ENCODE measurements at regions not wholly inside any gene's neighbourhood (a gene's known extent, or its start where the extent isn't known, plus 50 kb on each side); places are given as distances from the start of the nearest gene placed in this dataset.

- POLR2A ChIA-PET = no interaction called here
- intact Hi-C loops (cut with micrococcal nuclease) = no loop called here
These were observed 1018.4 kb downstream of the TMEM182 start for GRCh38 chr2:103780088-103780702.

More at GRCh38 chr2:103780088-103780702, 1018.4 kb downstream of the TMEM182 start:
- no peak for ATAC-seq
- BruUV-seq (replicated peaks) = no TSS peak
- H3K4me3 ChIP-seq (replicated peaks in 1 of 2; ENCODE audit: low read depth in 1 of 2, low read length in 2 of 2) = no peak overlapping the region
- H3K36me3 ChIP-seq (ENCODE audit: control insufficient read depth in 1 of 2, insufficient read depth in 2 of 2, low read length in 2 of 2) = no peaks in the 10 kb centered on the region
- H2AFZ ChIP-seq (ENCODE audit: low read depth, low read length, poor library complexity, severe bottlenecking) = no peak overlapping the region
- ChIA-PET RAD21 (ENCODE audit: low non-redundant PET in 1 of 2, low total read pairs in 2 of 2, uncharacterized antibody in 2 of 2, unreplicated experiment in 2 of 2) (no interaction called here), CTCF (no interaction called here)
- H4K20me1 ChIP-seq (ENCODE audit: insufficient read depth) = no peaks in the 10 kb centered on the region
- H3K9ac ChIP-seq (ENCODE audit: low read length) = no peak overlapping the region
- H3K27ac ChIP-seq (ENCODE audit: low read depth, low read length) = no peak overlapping the region
- no peaks in the 10 kb centered on the region for H3K4me1 ChIP-seq (ENCODE audit: control insufficient read depth in 1 of 2, insufficient read depth in 2 of 2, low read length in 2 of 2)
- TF ChIP-seq ZFX (IDR thresholded peaks at IDR 0.05) (no peak), ZNF274 (IDR thresholded peaks at IDR 0.05; ENCODE audit: low read depth, low read length) (no peak), MAX (IDR thresholded peaks at IDR 0.05) (no peak), TCF7L2 (IDR thresholded peaks at IDR 0.05; ENCODE audit: borderline replicate concordance, extremely low read depth, insufficient read depth, insufficient read length) (no peak), SIN3A (IDR thresholded peaks at IDR 0.05; ENCODE audit: low read depth) (no peak), CBX3 (IDR thresholded peaks at IDR 0.05; ENCODE audit: low read depth) (no peak), ELF1 (IDR thresholded peaks at IDR 0.05; ENCODE audit: borderline replicate concordance, low read depth) (no peak), POLR2AphosphoS5 (IDR thresholded peaks at IDR 0.05; ENCODE audit: low read depth, low read length) (no peak), FOSL1 (IDR thresholded peaks at IDR 0.05; ENCODE audit: low read depth) (no peak), EZH2 (IDR thresholded peaks at IDR 0.05) (no peak), EZH2phosphoT487 (IDR thresholded peaks at IDR 0.05; ENCODE audit: borderline replicate concordance) (no peak), CTCF (IDR thresholded peaks at IDR 0.05 in 2 of 3, conservative IDR thresholded peaks at IDR 0.05 in 1 of 3; ENCODE audit: borderline replicate concordance in 1 of 3, insufficient read depth in 1 of 3, low read depth in 2 of 3, low read length in 2 of 3) (no peak), REST (IDR thresholded peaks at IDR 0.05; ENCODE audit: low read depth) (no peak), SRF (IDR thresholded peaks at IDR 0.05; ENCODE audit: low read depth) (no peak), ZBTB33 (IDR thresholded peaks at IDR 0.05; ENCODE audit: extremely low read depth, insufficient replicate concordance, low read length) (no peak)
- H3K9me3 ChIP-seq (ENCODE audit: control insufficient read depth in 1 of 2, insufficient read depth in 1 of 2, low read depth in 1 of 2, low read length in 2 of 2) = peaks cover 13 to 18% of the 10 kb centered on the region in 2 experiments; a peak in 2 of 4 replicates
- no peaks in the 10 kb centered on the region for H3K9me2 ChIP-seq (ENCODE audit: insufficient read depth)
- no peak overlapping the region for H3K4me2 ChIP-seq (ENCODE audit: low read length)
- DNase-seq (ENCODE audit: low read depth, low spot score) = no peak
- no peaks in the 10 kb centered on the region for H3K27me3 ChIP-seq (ENCODE audit: insufficient read depth, low read length)
- no peaks in the 10 kb centered on the region for H3K79me2 ChIP-seq (ENCODE audit: insufficient read depth, low read length)
